H1 (cell line): ENCODE measurements at regions not wholly inside any gene's neighbourhood (a gene's known extent, or its start where the extent isn't known, plus 50 kb on each side); places are given as distances from the start of the nearest gene placed in this dataset.

ENCODE experiments used
- CTCF ChIA-PET: fragments of 300-600 bp; sonication (Branson Sonifier 250); formaldehyde crosslinking; loops from one replicate; lab custom pipeline; 2021; ENCODE audit not compliant: partially characterized antibody; lab: Charles Lee
- POLR2A ChIA-PET: fragments of 300-600 bp; sonication (Branson Sonifier 250); formaldehyde crosslinking; loops from one replicate; lab custom pipeline; 2021; ENCODE audit warnings: inconsistent platforms; ENCODE audit not compliant: partially characterized antibody; lab: Charles Lee
- DNase-seq, 2 experiments: peaks; one replicate each; pipeline versions ENCODE4 v3.0.0 to v3.0.0-alpha.2; 2010 to 2022; ENCODE audit warnings: low spot score in 2 of 2, low read depth in 1 of 2, mixed read lengths in 1 of 2
- FAIRE-seq: peaks from 2 replicates; lab custom pipeline; 2011; peaks lifted over from hg19 to GRCh38; lab: Jason Lieb, UNC
- H2AFZ ChIP-seq: 2 replicates; pipeline ENCODE4 v1.8.1; 2012; ENCODE audit warnings: low read length, inconsistent platforms
- H2AK5ac ChIP-seq: 2 replicates; pipeline ENCODE4 v1.6.1; 2013; ENCODE audit warnings: low read depth, low read length
- H2BK120ac ChIP-seq: replicated peaks from 2 replicates; pipeline ENCODE3; 2013; ENCODE audit warnings: low read depth, low read length, inconsistent platforms
- H2BK12ac ChIP-seq: 2 replicates; pipeline ENCODE4 v1.6.1; 2013; ENCODE audit warnings: low read depth, low read length
- H2BK15ac ChIP-seq: 2 replicates; pipeline ENCODE4 v1.6.1; 2013; ENCODE audit warnings: low read length
- H2BK20ac ChIP-seq: 2 replicates; pipeline ENCODE4 v1.6.1; 2013; ENCODE audit warnings: low read length
- H2BK5ac ChIP-seq: 2 replicates; pipeline ENCODE4 v1.6.1; 2013; ENCODE audit warnings: low read depth, low read length
- H3K14ac ChIP-seq: 2 replicates; pipeline ENCODE4 v1.6.1; 2013; ENCODE audit warnings: inconsistent platforms; ENCODE audit not compliant: insufficient read length
- H3K18ac ChIP-seq: 2 replicates; pipeline ENCODE4 v1.6.1; 2013; ENCODE audit warnings: low read length; ENCODE audit errors: extremely low read depth
- H3K23ac ChIP-seq: 2 replicates; pipeline ENCODE4 v1.6.1; 2013; ENCODE audit warnings: inconsistent platforms; ENCODE audit not compliant: insufficient read length
- H3K23me2 ChIP-seq: 2 replicates; pipeline ENCODE4 v1.6.1; 2013; ENCODE audit warnings: low read depth, low read length
- H3K27ac ChIP-seq: 2 replicates; pipeline ENCODE4 v1.6.1; 2011; ENCODE audit warnings: low read depth, low read length, inconsistent platforms
- H3K27me3 ChIP-seq, 4 experiments: replicated peaks in 1 of 4; 1 replicate in 1 of 4; 2 replicates in 3 of 4; pipeline versions ENCODE4 v1.6.1 to v1.8.1; 2011 to 2013; ENCODE audit warnings: low read length in 3 of 4, mild to moderate bottlenecking in 3 of 4, inconsistent platforms in 2 of 4, mixed read lengths in 2 of 4, moderate library complexity in 1 of 4; ENCODE audit not compliant: control insufficient read depth in 3 of 4, insufficient read depth in 3 of 4; ENCODE audit errors: extremely low read depth in 1 of 4
- H3K36me3 ChIP-seq, 4 experiments: 2 replicates each; pipeline versions ENCODE4 v1.6.1 to v1.8.1; 2011 to 2013; ENCODE audit warnings: mild to moderate bottlenecking in 4 of 4, low read length in 3 of 4, moderate library complexity in 2 of 4, control low read depth in 1 of 4, inconsistent platforms in 1 of 4; ENCODE audit not compliant: insufficient read depth in 4 of 4, control insufficient read depth in 2 of 4
- H3K4ac ChIP-seq: replicated peaks from 2 replicates; pipeline ENCODE3; 2013; ENCODE audit warnings: low read length, low read depth, mixed read lengths, inconsistent platforms; ENCODE audit not compliant: insufficient read length
- H3K4me1 ChIP-seq, 4 experiments: replicated peaks in 1 of 4; 1 replicate in 1 of 4; 2 replicates in 3 of 4; pipeline versions ENCODE4 v1.6.1 to v1.8.1; 2011 to 2013; ENCODE audit warnings: low read length in 3 of 4, inconsistent platforms in 2 of 4, mixed read lengths in 1 of 4; ENCODE audit not compliant: insufficient read depth in 4 of 4, control insufficient read depth in 3 of 4
- H3K4me2 ChIP-seq, 2 experiments: 2 replicates each; pipeline versions ENCODE4 v1.6.1 to v1.8.1; 2011 to 2013; ENCODE audit warnings: low read depth in 2 of 2, low read length in 2 of 2, control low read depth in 1 of 2, inconsistent platforms in 1 of 2, mild to moderate bottlenecking in 1 of 2; ENCODE audit not compliant: insufficient read depth in 1 of 2
- H3K4me3 ChIP-seq, 4 experiments: fragments of 200-600, 300-600 bp in 1 of 4; sonication (generic), shearing (Covaris generic), sonication (Bioruptor Twin) in 1 of 4; 2 replicates each; pipeline versions ENCODE4 v1.5.1 to v1.8.1; 2011 to 2016; ENCODE audit warnings: low read length in 4 of 4, low read depth in 3 of 4, control low read depth in 2 of 4, inconsistent platforms in 2 of 4, mild to moderate bottlenecking in 2 of 4, mixed read lengths in 1 of 4, moderate library complexity in 1 of 4; ENCODE audit not compliant: insufficient read depth in 2 of 4; ENCODE audit errors: extremely low read depth in 1 of 4
- H3K56ac ChIP-seq: replicated peaks from 2 replicates; pipeline ENCODE3; 2013; ENCODE audit warnings: low read depth, mild to moderate bottlenecking, mixed read lengths, low read length, inconsistent platforms; ENCODE audit not compliant: insufficient read length
- H3K79me1 ChIP-seq: 2 replicates; pipeline ENCODE4 v1.6.1; 2013; ENCODE audit warnings: low read depth, low read length, control low read depth
- H3K79me2 ChIP-seq, 2 experiments: 2 replicates each; pipeline versions ENCODE4 v1.6.1 to v1.8.1; 2012 to 2013; ENCODE audit warnings: low read length in 2 of 2, mild to moderate bottlenecking in 2 of 2, inconsistent platforms in 1 of 2; ENCODE audit not compliant: insufficient read depth in 2 of 2, control insufficient read depth in 1 of 2
- H3K9ac ChIP-seq, 4 experiments: replicated peaks in 1 of 4; 1 replicate in 1 of 4; 2 replicates in 3 of 4; pipeline versions ENCODE4 v1.6.1 to v1.8.1; 2011 to 2013; ENCODE audit warnings: low read depth in 3 of 4, low read length in 3 of 4, control low read depth in 2 of 4, mild to moderate bottlenecking in 2 of 4, moderate library complexity in 2 of 4, inconsistent platforms in 1 of 4; ENCODE audit errors: extremely low read depth in 1 of 4
- H3K9me3 ChIP-seq, 2 experiments: 2 replicates each; pipeline versions ENCODE4 v1.6.1 to v1.8.1; 2012 to 2013; ENCODE audit warnings: mild to moderate bottlenecking in 2 of 2, moderate library complexity in 2 of 2, control low read depth in 1 of 2, inconsistent platforms in 1 of 2, low read depth in 1 of 2, low read length in 1 of 2, mixed read lengths in 1 of 2; ENCODE audit not compliant: insufficient read depth in 2 of 2
- H4K20me1 ChIP-seq, 2 experiments: replicated peaks in 1 of 2; 2 replicates each; pipeline versions ENCODE3 to v1.8.1; 2011 to 2013; ENCODE audit warnings: inconsistent platforms in 2 of 2, low read length in 2 of 2, mild to moderate bottlenecking in 1 of 2; ENCODE audit not compliant: insufficient read depth in 2 of 2, control insufficient read depth in 1 of 2
- H4K5ac ChIP-seq: 2 replicates; pipeline ENCODE4 v1.6.1; 2013; ENCODE audit warnings: low read length, low read depth, mixed read lengths, inconsistent platforms; ENCODE audit not compliant: insufficient read length
- H4K8ac ChIP-seq: 2 replicates; pipeline ENCODE4 v1.8.0; 2013; ENCODE audit warnings: mild to moderate bottlenecking, moderate library complexity, low read length, inconsistent platforms; ENCODE audit not compliant: insufficient read depth; ENCODE audit errors: extremely low read depth
- H4K91ac ChIP-seq: replicated peaks from 2 replicates; pipeline ENCODE3; 2013; ENCODE audit warnings: low read length, mixed read lengths, inconsistent platforms; ENCODE audit not compliant: insufficient read length
- EZH2 ChIP-seq: fragments of 200-600 bp; sonication (generic); IDR thresholded peaks from 2 replicates; pipeline ENCODE4 v1.7.1; 2012; ENCODE audit warnings: low read depth, mild to moderate bottlenecking, moderate library complexity, low read length, inconsistent platforms; ENCODE audit not compliant: severe bottlenecking
- GTF2F1 ChIP-seq: IDR thresholded peaks from 2 replicates; pipeline ENCODE4 v1.6.1; 2012; ENCODE audit warnings: low read depth, low read length, improper control_type of control experiment, borderline replicate concordance
- NANOG ChIP-seq: IDR thresholded peaks from 2 replicates; pipeline ENCODE4 v1.6.1; 2011; ENCODE audit warnings: low read length, low read depth, mild to moderate bottlenecking, inconsistent platforms; ENCODE audit not compliant: insufficient read depth, poor library complexity, severe bottlenecking
- SIN3A ChIP-seq, 2 experiments: IDR thresholded peaks in 1 of 2; conservative IDR thresholded peaks in 1 of 2; 2 replicates each; pipeline ENCODE4 v1.6.1; 2011 to 2012; ENCODE audit warnings: low read length in 2 of 2, improper control_type of control experiment in 1 of 2, low read depth in 1 of 2, mild to moderate bottlenecking in 1 of 2
- TCF12 ChIP-seq: IDR thresholded peaks from 2 replicates; pipeline ENCODE4 v1.6.1; 2011; ENCODE audit warnings: low read depth, mild to moderate bottlenecking, low read length
- WGBS, 2 experiments: shearing (Covaris generic) in 1 of 2; methylation state at CpG; one replicate each; pipeline versions ENCODE4 v1.1.6 to v1.1.7; 2013 to 2015; ENCODE audit warnings: low lambda C conversion rate in 2 of 2, mixed read lengths in 2 of 2, inconsistent platforms in 1 of 2, low coverage in 1 of 2, missing lambda C conversion rate in 1 of 2; ENCODE audit not compliant: insufficient replicate concordance in 2 of 2, insufficient coverage in 1 of 2, insufficient read length in 1 of 2; ENCODE audit errors: extremely low coverage in 1 of 2, missing lambda C conversion rate in 1 of 2; 5-methylcytosine and 5-hydroxymethylcytosine counted together

GRCh38 chr2:67716895-67717396 lies 319.8 kb downstream of the ETAA1 start:
- Histone ChIP-seq H3K79me1 (no peaks in the 10 kb centered on the region), H4K5ac (no peak overlapping the region), H3K4ac (no peak overlapping the region), H3K79me2 (no peaks in the 10 kb centered on the region), H3K18ac (no peak overlapping the region), H3K23ac (no peak overlapping the region), H4K20me1 (no peaks in the 10 kb centered on the region), H3K14ac (no peak overlapping the region), H3K27ac (no peak overlapping the region), H2AFZ (no peak overlapping the region), H2BK5ac (no peak overlapping the region), H3K36me3 (no peaks in the 10 kb centered on the region; a peak in 1 of 8 replicates), H3K4me3 (no peak overlapping the region), H4K91ac (no peak overlapping the region), H3K4me1 (no peaks in the 10 kb centered on the region), H3K9ac (no peak overlapping the region), H3K56ac (no peak overlapping the region), H3K9me3 (peaks cover 0 to 2% of the 10 kb centered on the region in 2 experiments; a peak in 1 of 4 replicates), H4K8ac (no peak overlapping the region), H2BK12ac (no peak overlapping the region), H3K4me2 (no peak overlapping the region), H2BK15ac (no peak overlapping the region), H2AK5ac (no peak overlapping the region), H3K23me2 (no peaks in the 10 kb centered on the region), H2BK120ac (no peak overlapping the region), H3K27me3 (no peaks in the 10 kb centered on the region), H2BK20ac (no peak overlapping the region)
- TF ChIP-seq NANOG (no peak), GTF2F1 (no peak), SIN3A (conservative IDR thresholded peaks at IDR 0.05 in 1 of 2, IDR thresholded peaks at IDR 0.05 in 1 of 2; ENCODE audit: low read depth in 1 of 2, low read length in 2 of 2) (no peak), TCF12 (no peak), EZH2 (no peak)
- DNase-seq = no peak
- CTCF ChIA-PET = interaction anchor here (3.0 kb wide), 1 partner anchor 16 kb away, joined by 11 read pairs; no protein-coding TSS in a partner anchor
- WGBS, 2 experiments = 88% methylated on average over 1 of the region's 1 CpG; no CpG with 5 or more reads in 1 of the 2 experiments
- POLR2A ChIA-PET = interaction anchor here (0.5 kb wide), 1 partner anchor 29 kb away, joined by 3 read pairs; no protein-coding TSS in a partner anchor
- no peak for FAIRE-seq
